Right renal pelvis (tissue), 4 donors: ENCODE measurements at regions not wholly inside any gene's neighbourhood (a gene's known extent, or its start where the extent isn't known, plus 50 kb on each side); places are given as distances from the start of the nearest gene placed in this dataset.
"Not testable (repeated sequence)": the region's sequence is repeated elsewhere in the genome, so short reads cannot be mapped to it uniquely, and the experiment has no call there.

Experiments used
- DNase-seq, 4 donors: peaks; one replicate each; pipeline ENCODE4 v3.0.0-alpha.2; 2013; ENCODE audit warnings: low read depth in 4 of 4, low spot score in 3 of 4, missing footprints in 1 of 4

DNA sequence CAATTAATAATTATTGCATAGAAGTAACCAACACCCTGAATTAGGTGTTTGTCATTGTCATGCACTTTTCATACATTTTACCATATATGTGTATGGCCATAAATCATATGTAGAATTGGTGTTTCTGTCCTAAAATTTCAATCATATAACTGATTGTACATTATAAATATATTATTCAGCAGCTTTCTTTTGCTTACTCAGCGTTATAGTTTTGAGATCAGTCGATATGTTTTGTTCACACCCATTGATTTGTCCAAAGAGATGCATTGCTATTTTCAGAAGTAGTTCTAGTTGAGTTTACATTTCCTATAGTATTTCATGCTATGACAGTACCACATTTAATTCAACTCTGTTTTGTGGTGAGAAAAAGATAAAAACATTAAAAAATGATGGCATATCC lies 50.5 kb upstream of the PARP4 start:
- no peak for DNase-seq

- DNase-seq: not testable (repeated sequence)
Observed at GRCh38 chr13:24563971-24564370, 51.4 kb upstream of the PARP4 start.

DNA sequence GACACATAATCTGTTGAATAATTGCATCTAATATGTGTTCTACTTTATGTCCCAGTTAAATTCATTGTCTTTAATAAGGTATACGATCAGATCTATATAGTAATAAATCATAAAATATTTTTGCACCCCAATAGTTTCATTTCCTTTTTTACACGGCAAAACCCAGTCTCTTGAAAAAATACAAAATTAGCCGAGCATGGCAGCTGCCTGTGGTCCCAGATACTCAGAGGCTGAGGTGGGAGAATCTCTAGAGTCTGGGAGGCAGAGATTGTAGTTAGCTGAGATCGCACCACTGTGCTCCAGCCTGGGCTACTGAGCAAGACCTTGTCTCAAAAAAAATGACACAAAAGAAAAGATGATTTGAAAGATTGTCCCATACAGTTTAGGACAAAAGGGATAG lies 52.3 kb upstream of the PARP4 start:
- DNase-seq: no peak

GRCh38 chr13:24567593-24567992 lies 55.0 kb upstream of the PARP4 start:
- not testable (repeated sequence) for DNase-seq

DNA sequence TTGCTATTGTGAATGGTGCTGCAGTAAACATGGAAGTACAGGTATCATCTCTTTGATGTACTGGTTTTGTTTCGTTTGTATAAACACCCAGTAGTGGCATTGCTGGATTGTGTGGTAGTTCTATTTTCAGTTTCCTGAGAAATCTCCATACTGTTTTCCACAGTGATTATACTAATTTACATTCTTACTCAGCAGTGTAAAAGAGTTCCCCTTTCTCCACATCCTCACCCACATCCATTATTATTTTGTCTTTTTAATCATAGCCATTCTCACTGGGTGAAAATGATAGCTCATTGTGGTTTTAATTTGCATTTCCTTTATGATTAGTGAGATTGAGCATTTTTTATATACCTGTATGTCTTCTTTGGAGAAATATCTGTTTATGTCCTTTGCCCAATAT lies 62.3 kb upstream of the PARP4 start:
- no peak for DNase-seq

DNA sequence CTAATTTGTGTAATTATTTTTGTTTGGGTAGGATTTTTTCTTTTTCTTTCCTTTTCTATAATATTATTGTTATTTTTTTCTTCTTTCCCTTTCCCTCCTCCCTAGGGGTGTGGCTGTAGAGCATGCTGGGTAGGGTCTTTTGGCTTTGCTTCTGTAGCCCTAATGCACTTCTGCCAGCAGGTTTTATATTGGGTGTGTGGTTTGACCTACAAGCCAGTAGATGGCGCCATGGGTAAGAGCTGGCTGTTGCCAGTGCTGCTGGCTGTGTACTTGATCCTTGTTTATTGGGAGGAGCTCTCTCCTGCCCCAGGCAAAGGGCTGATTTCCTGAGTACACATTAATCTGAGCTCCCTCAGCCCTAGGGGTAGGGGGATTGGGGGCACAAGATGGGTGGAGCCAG lies 67.7 kb upstream of the PARP4 start:
- peak in 3 of 4 donors; percentile 0 to 11 (median 4) for DNase-seq

GRCh38 chr13:24581578-24581977 lies 69.0 kb upstream of the PARP4 start:
- not testable (repeated sequence) for DNase-seq

DNA sequence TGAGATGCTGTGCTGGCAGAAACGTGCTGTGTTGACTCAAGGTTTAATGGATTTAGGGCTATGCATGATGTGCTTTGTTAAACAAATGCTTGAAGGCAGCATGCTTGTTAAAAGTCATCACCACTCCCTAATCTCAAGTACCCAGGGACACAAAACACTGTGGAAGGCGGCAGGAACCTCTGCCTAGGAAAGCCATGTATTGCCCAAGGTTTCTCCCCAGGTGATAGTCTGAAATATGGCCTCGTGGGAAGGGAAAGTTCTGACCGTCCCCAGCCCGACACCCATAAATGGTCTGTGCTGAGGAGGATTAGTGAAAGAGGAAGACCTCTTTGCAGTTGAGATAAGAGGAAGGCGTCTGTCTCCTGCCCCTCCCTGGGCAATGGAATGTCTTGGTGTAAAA lies 79.1 kb upstream of the PARP4 start:
- DNase-seq: not testable (repeated sequence)

DNA sequence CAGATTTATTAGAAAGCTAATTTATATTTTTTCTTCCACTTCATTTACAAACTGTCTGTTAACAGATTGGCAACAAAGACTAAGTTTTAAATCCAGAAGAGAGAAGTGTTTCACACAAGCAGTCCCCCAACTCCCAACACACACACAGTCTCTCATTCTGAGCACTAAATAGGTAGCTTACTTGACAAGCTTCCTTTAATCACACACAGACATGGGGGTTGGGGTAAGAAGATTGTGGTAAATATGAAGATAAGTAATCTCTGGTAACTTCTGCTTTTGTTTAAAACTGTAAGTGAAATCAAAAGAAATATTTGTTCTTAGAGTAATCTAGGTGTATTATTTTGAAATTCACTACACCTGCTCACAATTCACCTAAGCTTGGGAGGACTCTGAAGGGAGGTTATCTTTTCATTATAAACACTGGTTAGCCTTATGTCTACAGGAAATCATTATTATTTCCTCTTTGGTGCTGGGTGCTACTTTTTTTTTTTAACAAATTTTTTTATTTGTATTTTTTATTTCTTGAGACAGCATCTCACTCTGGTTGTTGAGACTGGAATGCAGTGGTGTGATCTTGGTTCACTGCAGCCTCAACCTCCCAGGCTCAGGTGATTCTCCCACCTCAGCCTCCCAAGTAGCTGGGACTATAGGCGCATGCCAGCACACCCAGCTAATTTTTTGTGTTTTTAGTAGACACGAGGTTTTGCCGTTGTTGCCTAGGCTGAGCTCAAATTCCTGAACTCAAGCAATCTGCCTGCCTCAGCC lies 82.1 kb upstream of the ATP12A start:
- not testable (repeated sequence) for DNase-seq

DNA sequence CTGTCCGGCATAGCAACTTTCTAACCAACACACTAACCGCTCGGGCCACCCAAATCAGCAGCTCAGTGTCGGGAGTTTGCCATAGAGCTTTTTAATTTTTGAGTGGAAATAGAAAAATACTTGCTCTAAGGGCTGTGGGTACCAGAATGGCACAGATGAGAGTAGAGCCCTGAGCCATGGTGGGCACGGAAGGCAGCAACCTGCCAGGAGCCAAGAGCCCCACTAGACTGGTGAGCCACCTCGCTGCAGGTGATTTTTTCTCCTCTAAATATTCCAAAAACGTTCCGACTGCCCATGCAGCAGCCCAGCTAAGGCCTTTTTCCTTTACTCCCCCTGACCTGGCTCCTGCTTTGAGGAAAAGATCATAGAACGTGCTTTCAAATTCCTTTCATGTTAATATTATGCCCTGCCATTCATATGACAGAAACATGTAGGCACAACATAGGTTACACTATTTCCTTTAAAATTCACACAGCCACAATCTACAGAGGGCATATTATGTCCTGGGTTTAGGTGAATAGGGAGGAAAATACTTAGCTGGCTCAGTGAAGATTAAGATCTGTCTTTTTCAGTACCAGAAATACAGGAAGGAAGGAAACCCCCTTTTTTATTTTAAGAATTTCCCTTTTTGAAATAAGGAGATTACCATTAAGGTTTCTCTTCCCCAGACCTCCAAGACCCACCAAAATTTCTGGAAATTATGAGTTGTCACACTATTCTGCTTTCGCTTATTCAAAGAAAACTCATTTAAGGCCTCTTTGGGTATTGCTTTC lies 81.0 kb upstream of the ATP12A start:
- DNase-seq: not testable (repeated sequence)

DNA sequence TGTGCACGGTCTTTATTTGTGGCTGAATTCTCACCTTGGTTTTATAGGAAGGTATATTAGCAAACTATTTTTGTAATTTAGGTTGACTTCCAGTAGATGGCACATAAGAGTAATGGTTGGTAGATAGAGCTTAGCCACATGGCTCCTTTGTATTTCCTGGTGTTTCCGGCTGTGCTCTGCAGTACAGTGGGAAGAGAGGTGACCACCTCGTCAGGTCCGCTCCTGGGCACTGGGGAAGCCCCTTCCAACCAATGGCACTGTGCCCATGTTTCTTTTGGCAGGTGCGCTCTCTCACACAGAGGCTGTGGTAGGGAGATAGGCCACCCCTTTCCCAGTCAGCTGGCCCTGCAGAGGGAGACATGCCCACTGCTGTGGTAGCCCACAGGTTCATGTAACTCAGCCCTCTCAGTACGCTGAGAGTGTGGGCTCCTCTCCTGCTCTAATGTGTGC lies 74.3 kb upstream of the ATP12A start:
- DNase-seq: no peak

DNA sequence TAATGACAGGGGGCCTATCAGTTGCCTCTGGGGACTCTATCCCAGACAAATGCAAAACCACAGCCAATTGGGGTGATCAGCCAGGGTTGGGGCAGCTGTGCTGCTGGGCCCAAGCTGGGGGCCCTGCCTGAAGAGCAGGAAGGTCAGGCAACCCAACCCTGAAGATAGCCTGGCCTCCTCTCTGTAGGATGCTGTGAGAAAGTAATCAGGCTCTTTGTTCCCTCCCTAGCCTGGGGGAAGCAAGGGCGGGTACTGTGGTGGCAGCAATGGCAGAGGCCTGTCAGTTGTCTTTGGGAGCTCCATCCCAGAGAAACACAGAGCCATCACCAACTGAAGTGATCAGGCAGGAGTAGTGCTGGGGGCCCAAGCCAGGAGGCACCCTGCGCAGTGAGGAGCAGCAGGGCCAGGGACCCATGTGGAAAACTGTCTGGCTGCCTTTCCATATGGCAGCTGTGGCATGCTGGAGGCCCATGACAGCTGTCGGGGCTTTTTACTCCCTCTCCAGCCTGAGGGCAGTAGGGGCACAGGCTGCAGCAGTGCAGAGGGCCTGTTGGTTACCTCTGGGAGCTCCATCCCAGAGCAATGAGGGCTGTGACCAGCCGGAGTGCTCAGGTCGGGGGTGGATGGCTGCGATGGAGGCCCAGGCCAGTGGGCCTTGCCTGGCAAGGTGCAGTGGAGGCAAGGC lies 73.6 kb upstream of the ATP12A start:
- no peak for DNase-seq

GRCh38 chr13:24610956-24611355 lies 69.3 kb upstream of the ATP12A start:
- DNase-seq: no peak

GRCh38 chr13:24612726-24613125 lies 67.5 kb upstream of the ATP12A start:
- DNase-seq: no peak

DNA sequence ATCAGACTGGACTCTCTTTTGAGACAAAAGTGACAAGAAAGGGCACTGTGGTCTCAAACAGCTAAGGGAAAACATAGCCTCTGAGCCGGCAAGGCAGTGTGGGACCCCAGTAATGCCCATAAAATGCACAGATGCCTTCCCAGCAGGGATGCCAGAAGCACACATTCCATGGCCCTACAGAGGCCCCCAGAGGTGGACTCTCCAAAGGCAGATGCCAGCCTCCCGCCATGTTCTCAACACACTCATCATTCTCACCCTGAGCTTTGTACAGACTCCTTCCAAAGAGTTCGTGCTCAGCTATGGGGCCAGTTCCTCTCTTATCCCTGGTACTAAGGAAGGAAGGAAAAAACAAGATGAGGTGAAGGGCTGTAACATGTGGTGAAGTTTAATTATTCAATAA lies 67.1 kb upstream of the ATP12A start:
- DNase-seq: no peak

- no peak for DNase-seq
Observed at GRCh38 chr13:24613755-24614154, 66.5 kb upstream of the ATP12A start.

DNA sequence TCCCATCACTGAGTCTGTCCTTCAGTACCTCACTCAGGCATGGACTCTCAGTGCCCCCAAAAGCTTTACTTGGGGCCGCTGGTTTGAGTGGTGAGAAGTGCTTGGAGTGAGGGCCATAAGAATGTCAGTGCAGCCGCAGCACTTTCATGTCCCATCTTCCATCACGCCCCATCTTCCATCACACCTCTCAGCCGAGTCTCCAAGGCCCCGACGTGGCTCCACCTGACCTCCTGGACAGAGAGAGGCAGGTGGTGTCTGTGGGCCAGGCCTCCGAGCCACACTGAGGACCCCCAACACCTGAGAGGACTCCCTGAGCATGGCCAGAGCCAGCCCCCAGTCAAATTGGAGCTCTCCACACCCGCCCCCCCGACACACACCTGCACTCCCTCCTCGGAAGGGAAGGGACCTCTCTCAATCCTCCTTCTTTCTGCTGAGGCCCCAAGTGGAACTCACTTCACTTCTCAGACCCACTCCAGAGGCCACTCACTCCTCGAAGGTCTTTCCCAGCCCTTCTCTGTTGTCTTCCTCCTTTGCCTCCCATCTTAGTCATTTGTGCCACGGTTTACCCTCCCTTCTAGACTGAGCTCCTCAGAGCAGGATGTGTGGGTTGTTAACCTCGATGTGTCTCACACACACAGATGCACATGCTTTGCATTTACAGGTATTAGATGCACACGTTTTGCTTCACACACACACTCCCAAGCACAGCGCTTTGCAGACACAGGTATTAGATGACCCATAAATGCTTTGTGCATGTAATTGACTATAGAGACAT lies 65.7 kb upstream of the ATP12A start:
- DNase-seq: no peak

DNA sequence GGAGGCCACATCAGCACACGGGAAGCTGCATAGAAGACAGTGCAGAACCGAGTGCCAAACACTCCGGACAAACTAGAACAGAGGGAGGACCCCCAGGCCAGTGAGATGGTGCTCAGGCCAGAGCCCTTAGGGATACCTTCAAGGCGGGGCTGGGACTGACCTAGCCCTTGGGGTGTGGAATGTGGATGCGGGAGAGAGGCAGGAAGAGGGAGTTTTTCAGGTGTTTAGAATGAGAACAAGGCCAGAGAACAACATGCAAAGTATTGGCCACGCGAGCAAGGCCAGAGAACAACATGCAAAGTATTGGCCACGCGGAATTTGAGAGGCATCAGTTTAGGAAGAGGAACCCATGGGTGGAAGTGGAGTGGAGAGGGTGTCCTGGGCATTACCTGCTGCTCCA lies 65.1 kb upstream of the ATP12A start:
- no peak for DNase-seq

GRCh38 chr13:24615911-24616472 lies 64.2 kb upstream of the ATP12A start:
- DNase-seq: no peak

- no peak for DNase-seq
Observed at GRCh38 chr13:24616514-24616913, 63.7 kb upstream of the ATP12A start.
